SK-N-SH (cell line): ENCODE measurements at regions not wholly inside any gene's neighbourhood (a gene's known extent, or its start where the extent isn't known, plus 50 kb on each side); places are given as distances from the start of the nearest gene placed in this dataset.

Experiments
- CTCF ChIA-PET: fragments of 300-600, 350-600 bp; formaldehyde crosslinking; extraction: SDS; loops from one replicate; lab custom pipeline; 2021; lab: Yijun Ruan, JAX
- POLR2A ChIA-PET: fragments of 350-600 bp; sonication (Branson Sonifier 250); formaldehyde crosslinking; extraction: SDS; loops from one replicate; lab custom pipeline; 2020; ENCODE audit warnings: antibody characterized with exemption, inconsistent platforms; lab: Yijun Ruan, JAX
- DNase-seq: peaks from one replicate; pipeline ENCODE4 v3.0.0; 2012
- H2AFZ ChIP-seq: fragments of 200-600 bp; sonication (generic); 2 replicates; pipeline ENCODE4 v1.8.1; 2016; ENCODE audit warnings: antibody characterized with exemption, mild to moderate bottlenecking, low read depth
- H3F3A ChIP-seq: fragments of 200-600 bp; sonication (generic); replicated peaks from 2 replicates; pipeline ENCODE3; 2016; ENCODE audit warnings: antibody characterized with exemption, mild to moderate bottlenecking; ENCODE audit not compliant: insufficient read depth
- H3K27ac ChIP-seq, 2 experiments: fragments of 200-500 bp in 1 of 2; fragments of 200-600 bp in 1 of 2; sonication (Bioruptor generic) in 1 of 2; sonication (generic), shearing (Covaris generic) in 1 of 2; 2 replicates each; pipeline versions ENCODE4 v1.5.1 to v1.6.1; 2014 to 2016; ENCODE audit warnings: low read depth in 2 of 2, inconsistent platforms in 1 of 2, low read length in 1 of 2, mild to moderate bottlenecking in 1 of 2, mixed read lengths in 1 of 2
- H3K27me3 ChIP-seq: fragments of 200-600 bp; sonication (generic), shearing (Covaris generic); 2 replicates; pipeline ENCODE4 v1.6.1; 2016; ENCODE audit warnings: mixed run types; ENCODE audit not compliant: insufficient read depth
- H3K36me3 ChIP-seq, 2 experiments: fragments of 200-500 bp in 1 of 2; fragments of 200-600 bp in 1 of 2; sonication (Bioruptor generic) in 1 of 2; sonication (generic) in 1 of 2; replicated peaks in 1 of 2; 2 replicates each; pipeline versions ENCODE3 to v1.5.1; 2014 to 2016; ENCODE audit warnings: low read length in 1 of 2, mild to moderate bottlenecking in 1 of 2; ENCODE audit not compliant: insufficient read depth in 2 of 2, control insufficient read depth in 1 of 2
- H3K4me1 ChIP-seq, 2 experiments: fragments of 200-500 bp in 1 of 2; fragments of 200-600 bp in 1 of 2; sonication (Bioruptor generic) in 1 of 2; sonication (generic), shearing (Covaris generic) in 1 of 2; 2 replicates each; pipeline versions ENCODE4 v1.5.1 to v1.6.1; 2014 to 2016; ENCODE audit warnings: low read depth in 1 of 2, low read length in 1 of 2, mixed run types in 1 of 2; ENCODE audit not compliant: insufficient read depth in 2 of 2, control insufficient read depth in 1 of 2
- H3K4me2 ChIP-seq: fragments of 200-600 bp; sonication (generic), shearing (Covaris generic); 2 replicates; pipeline ENCODE4 v1.6.1; 2017; ENCODE audit warnings: mixed run types
- H3K4me3 ChIP-seq, 2 experiments: fragments of 200-500 bp in 1 of 2; fragments of 200-600 bp in 1 of 2; sonication (Bioruptor generic) in 1 of 2; sonication (generic), shearing (Covaris generic) in 1 of 2; 2 replicates each; pipeline versions ENCODE4 v1.5.1 to v1.8.1; 2014 to 2016; ENCODE audit warnings: low read depth in 2 of 2, inconsistent platforms in 1 of 2, low read length in 1 of 2, mild to moderate bottlenecking in 1 of 2, mixed read lengths in 1 of 2, moderate library complexity in 1 of 2
- H3K79me2 ChIP-seq: fragments of 200-600 bp; sonication (generic); 2 replicates; pipeline ENCODE4 v1.8.1; 2017; ENCODE audit warnings: mild to moderate bottlenecking; ENCODE audit not compliant: insufficient read depth
- H3K9ac ChIP-seq: fragments of 200-600 bp; sonication (generic); 2 replicates; pipeline ENCODE4 v1.6.1; 2017; ENCODE audit warnings: mixed run types
- H3K9me2 ChIP-seq: fragments of 200-600 bp; sonication (generic); 2 replicates; pipeline ENCODE4 v1.6.1; 2017; ENCODE audit warnings: mixed run types
- H3K9me3 ChIP-seq: fragments of 200-600 bp; sonication (generic); 2 replicates; pipeline ENCODE4 v1.6.1; 2017; ENCODE audit warnings: mixed run types, mild to moderate bottlenecking, moderate library complexity
- H4K20me1 ChIP-seq: fragments of 200-600 bp; sonication (generic); 2 replicates; pipeline ENCODE4 v1.6.1; 2017; ENCODE audit warnings: mild to moderate bottlenecking, mixed run types; ENCODE audit not compliant: insufficient read depth
- CTCF ChIP-seq: fragments of 200-600 bp; sonication (generic); IDR thresholded peaks from 2 replicates; pipeline ENCODE4 v1.6.1; 2017; ENCODE audit warnings: antibody characterized with exemption, mild to moderate bottlenecking, moderate library complexity
- EZH2phosphoT487 ChIP-seq: fragments of 200-600 bp; sonication (generic); IDR thresholded peaks from 2 replicates; pipeline ENCODE4 v1.6.1; 2017; ENCODE audit warnings: low read depth, mixed run types, mild to moderate bottlenecking, antibody characterized with exemption, moderate library complexity, borderline replicate concordance
- FOXJ3 ChIP-seq: sonication (generic); formaldehyde crosslinking; IDR thresholded peaks from 2 replicates; pipeline ENCODE4 v1.5.1; 2020; ENCODE audit warnings: mild to moderate bottlenecking, missing genetic modification reagents
- FOXM1 ChIP-seq: IDR thresholded peaks from 2 replicates; pipeline ENCODE4 v1.4.0; 2012; ENCODE audit warnings: low read depth, mild to moderate bottlenecking
- GABPA ChIP-seq: IDR thresholded peaks from 2 replicates; pipeline ENCODE4 v1.4.0; 2012; ENCODE audit warnings: low read depth, mild to moderate bottlenecking
- GATA2 ChIP-seq: sonication (generic); formaldehyde crosslinking; IDR thresholded peaks from 2 replicates; pipeline ENCODE4 v1.5.0; 2020; ENCODE audit warnings: mild to moderate bottlenecking, missing genetic modification reagents
- MXI1 ChIP-seq: IDR thresholded peaks from 2 replicates; pipeline ENCODE4 v1.6.1; 2012; ENCODE audit warnings: mild to moderate bottlenecking, low read depth, low read length, improper control_type of control experiment
- NFIC ChIP-seq: IDR thresholded peaks from 2 replicates; pipeline ENCODE4 v1.4.0; 2012; ENCODE audit warnings: borderline replicate concordance
- PBX3 ChIP-seq: IDR thresholded peaks from 2 replicates; pipeline ENCODE4; 2012
- POLR2AphosphoS5 ChIP-seq: IDR thresholded peaks from 2 replicates; pipeline ENCODE4 v1.6.1; 2012; ENCODE audit warnings: low read depth, low read length
- RCOR1 ChIP-seq: fragments of 150-350 bp; IDR thresholded peaks from 2 replicates; pipeline ENCODE4 v1.6.1; 2017; ENCODE audit warnings: antibody characterized with exemption, low read length
- REST ChIP-seq: IDR thresholded peaks from 2 replicates; pipeline ENCODE4 v1.6.1; 2012; ENCODE audit warnings: mild to moderate bottlenecking, low read depth, low read length, moderate library complexity
- SMC3 ChIP-seq: IDR thresholded peaks from 2 replicates; pipeline ENCODE4 v1.6.1; 2012; ENCODE audit warnings: low read depth, low read length, improper control_type of control experiment
- TCF12 ChIP-seq: IDR thresholded peaks from 2 replicates; pipeline ENCODE4 v1.4.0; 2012
- TEAD4 ChIP-seq: IDR thresholded peaks from 2 replicates; pipeline ENCODE4 v1.4.0; 2012; ENCODE audit warnings: mild to moderate bottlenecking, borderline replicate concordance; ENCODE audit not compliant: insufficient read depth
- USF2 ChIP-seq: fragments of 150-350 bp; IDR thresholded peaks from 2 replicates; pipeline ENCODE4 v1.6.1; 2017; ENCODE audit warnings: antibody characterized with exemption, low read length, low read depth, borderline replicate concordance
- ZBTB33 ChIP-seq: IDR thresholded peaks from 2 replicates; pipeline ENCODE4 v1.4.0; 2012; ENCODE audit warnings: low read depth, borderline replicate concordance
- WGBS: methylation state at CpG from one replicate; pipeline ENCODE4 v1.1.6; 2017; ENCODE audit warnings: low lambda C conversion rate; 5-methylcytosine and 5-hydroxymethylcytosine counted together

- no peak for TF ChIP-seq EZH2phosphoT487
Measured at GRCh38 chr6:92979281-92979680, 440.1 kb downstream of the EPHA7 start (continued).

GRCh38 chr6:92977018-92977417, 442.3 kb downstream of the EPHA7 start:
- no peaks in the 10 kb centered on the region for H3K9me3 ChIP-seq
- H3K4me2 ChIP-seq, result no peak overlapping the region
- no peaks in the 10 kb centered on the region for H3K4me1 ChIP-seq
- no peaks in the 10 kb centered on the region for H3K9me2 ChIP-seq
- H3K4me3 ChIP-seq, result no peak overlapping the region
- no peaks in the 10 kb centered on the region for H3K36me3 ChIP-seq
- WGBS, result 3% methylated on average over 1 of the region's 1 CpG
- POLR2A ChIA-PET, result no interaction called here
- H4K20me1 ChIP-seq, result no peaks in the 10 kb centered on the region
- no peaks in the 10 kb centered on the region for H3K79me2 ChIP-seq
- H3F3A ChIP-seq, result no peaks in the 10 kb centered on the region
- DNase-seq, result no peak
- H2AFZ ChIP-seq, result no peak overlapping the region
- no peak for TF ChIP-seq GATA2 (CRISPR knock-in tag)
- no peak for TF ChIP-seq RCOR1
- no peak for TF ChIP-seq NFIC
- TF ChIP-seq TEAD4, result no peak
- no peak for TF ChIP-seq FOXM1
- no peak for TF ChIP-seq MXI1
- no peak for TF ChIP-seq EZH2phosphoT487
- TF ChIP-seq REST, result no peak
- TF ChIP-seq SMC3, result no peak
- TF ChIP-seq FOXJ3 (CRISPR knock-in tag), result no peak
- no peak for TF ChIP-seq USF2
- no peak for TF ChIP-seq TCF12
- TF ChIP-seq, all 33 proteins: peak for 0
- H3K27ac ChIP-seq, result no peak overlapping the region
- H3K9ac ChIP-seq, result no peak overlapping the region
- CTCF ChIA-PET, result interaction anchor here (0.6 kb wide), 1 partner anchor 1465 kb away, joined by 3 read pairs; no protein-coding TSS in a partner anchor
- H3K27me3 ChIP-seq, result no peaks in the 10 kb centered on the region

- no peaks in the 10 kb centered on the region for H3F3A ChIP-seq
- H3K9ac ChIP-seq, result no peak overlapping the region
- H3K4me3 ChIP-seq, result no peak overlapping the region
- no peaks in the 10 kb centered on the region; the same call in 1 of the 2 replicates for H3K9me3 ChIP-seq
- H3K27me3 ChIP-seq, result no peaks in the 10 kb centered on the region
- H3K79me2 ChIP-seq, result no peaks in the 10 kb centered on the region
- no peak for DNase-seq
- no peak overlapping the region for H3K4me2 ChIP-seq
- H4K20me1 ChIP-seq, result no peaks in the 10 kb centered on the region
- H2AFZ ChIP-seq, result no peak overlapping the region
- H3K4me1 ChIP-seq, result no peaks in the 10 kb centered on the region
- H3K36me3 ChIP-seq, result no peaks in the 10 kb centered on the region
- POLR2A ChIA-PET, result no interaction called here
- no peaks in the 10 kb centered on the region for H3K9me2 ChIP-seq
- CTCF ChIA-PET, result no interaction called here
- H3K27ac ChIP-seq, result no peak overlapping the region
- no peak for TF ChIP-seq TEAD4
- no peak for TF ChIP-seq NFIC
- no peak for TF ChIP-seq POLR2AphosphoS5
- TF ChIP-seq ZBTB33, result no peak
- no peak for TF ChIP-seq PBX3
- no peak for TF ChIP-seq CTCF
- no peak for TF ChIP-seq RCOR1
- no peak for TF ChIP-seq GABPA
- TF ChIP-seq FOXJ3 (CRISPR knock-in tag), result no peak
Measured at GRCh38 chr6:92967362-92967761, 452.0 kb downstream of the EPHA7 start.
